ENCODE measurements at regions not wholly inside any gene's neighbourhood (a gene's known extent, or its start where the extent isn't known, plus 50 kb on each side); places are given as distances from the start of the nearest gene placed in this dataset.

DNA sequence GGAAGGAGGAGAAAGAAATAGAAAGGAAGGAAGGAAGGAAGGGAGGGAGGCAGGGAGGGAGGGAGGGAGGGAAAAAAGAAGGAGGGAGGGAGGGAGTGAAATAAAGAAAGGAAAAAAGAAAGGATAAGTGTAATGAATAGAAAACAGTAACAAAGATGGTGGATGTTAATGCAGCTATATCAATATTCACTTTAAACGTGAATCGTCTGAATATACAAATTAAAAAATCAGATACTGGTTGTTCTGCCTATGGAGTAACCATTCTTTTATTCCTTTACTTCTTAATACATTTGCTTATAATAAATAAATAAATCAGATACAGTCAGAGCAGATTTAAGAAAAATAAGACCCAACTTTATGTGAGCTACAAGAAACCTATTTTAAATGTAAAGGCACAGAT, 1520.4 kb downstream of the TBC1D22A start:
- H3K4me3 Mint-ChIP-seq: no peak overlapping the region
- no peaks in the 10 kb centered on the region for H3K4me1 Mint-ChIP-seq
- no peak overlapping the region for H3K27ac ChIP-seq (ENCODE audit: low read depth, low read length)
- H3K36me3 ChIP-seq (ENCODE audit: insufficient read depth, low read length): no peaks in the 10 kb centered on the region
- no peaks in the 10 kb centered on the region for H3K36me3 Mint-ChIP-seq
- DNase-seq: no peak
- H3K4me3 ChIP-seq (ENCODE audit: low read length): no peak overlapping the region
- no peaks in the 10 kb centered on the region for H3K4me1 ChIP-seq (ENCODE audit: insufficient read depth, low read length)
- H3K9me3 ChIP-seq (ENCODE audit: low read length): no peaks in the 10 kb centered on the region
- H3K27me3 ChIP-seq (ENCODE audit: insufficient read depth, low read length, poor library complexity, severe bottlenecking): no peaks in the 10 kb centered on the region
- no peak overlapping the region for H3K27ac Mint-ChIP-seq
- ChIA-PET CTCF (no interaction called here), POLR2A (no interaction called here)
- no peaks in the 10 kb centered on the region for H3K9me3 Mint-ChIP-seq
- H3K27me3 Mint-ChIP-seq: peaks cover 10 to 32% of the 10 kb centered on the region in 2 donors

- POLR2A ChIA-PET: no interaction called here
- no peak overlapping the region for H3K27ac ChIP-seq (ENCODE audit: low read depth, low read length)
These were observed 1517.0 kb downstream of the TBC1D22A start for GRCh38 chr22:48279461-48279756.

DNA sequence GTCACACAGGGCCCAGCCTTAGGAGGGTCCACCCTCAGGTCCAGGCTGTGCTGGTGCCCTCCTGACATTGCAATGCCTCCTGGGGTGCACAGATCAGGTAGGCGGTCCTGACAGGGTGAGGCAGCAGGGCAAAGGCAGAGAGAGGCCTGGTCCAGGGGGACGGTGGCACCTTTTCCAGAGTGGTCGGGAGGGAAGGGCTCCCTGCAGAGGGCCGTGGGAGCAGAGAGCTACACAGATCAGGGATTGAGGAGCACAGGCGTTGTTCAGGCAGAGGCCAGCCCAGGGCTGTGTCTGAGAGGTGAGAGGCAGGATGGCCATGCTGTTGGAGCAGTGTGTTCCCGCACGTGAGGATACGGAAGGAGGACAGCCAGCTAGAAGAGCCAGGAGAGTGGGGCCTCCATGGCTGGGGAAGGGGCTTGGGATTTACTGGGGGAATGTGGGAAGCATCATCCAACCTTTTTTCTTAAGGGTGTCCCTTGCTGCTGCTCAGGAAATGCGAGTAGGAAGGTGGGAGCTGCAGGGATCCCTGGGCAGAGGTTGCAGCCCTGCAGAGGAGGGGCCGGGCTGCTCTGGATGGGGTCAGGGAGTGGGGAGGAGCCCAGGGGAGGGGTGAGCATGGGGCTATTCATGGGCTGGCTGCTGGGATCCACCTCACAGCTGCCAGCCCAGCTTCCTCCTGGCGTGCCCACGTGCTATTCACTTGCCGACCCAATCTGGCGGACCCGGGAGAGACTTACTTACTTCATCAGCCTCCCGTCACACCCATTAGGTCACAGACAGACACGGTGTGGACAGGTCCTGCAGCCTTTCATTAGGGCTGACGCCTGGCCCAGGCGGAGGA, 1516.4 kb downstream of the TBC1D22A start:
- CTCF ChIA-PET: no interaction called here
- H3K27me3 ChIP-seq (ENCODE audit: insufficient read depth, low read length, poor library complexity, severe bottlenecking): no peaks in the 10 kb centered on the region
- H3K9me3 ChIP-seq (ENCODE audit: low read length): no peaks in the 10 kb centered on the region
- no peak overlapping the region for H3K4me3 Mint-ChIP-seq
- H3K27ac Mint-ChIP-seq: no peak overlapping the region
- H3K27ac ChIP-seq (ENCODE audit: low read depth, low read length): no peak overlapping the region
- peaks cover 11 to 51% of the 10 kb centered on the region in 2 donors for H3K27me3 Mint-ChIP-seq
- H3K36me3 Mint-ChIP-seq: no peaks in the 10 kb centered on the region
- H3K9me3 Mint-ChIP-seq: no peaks in the 10 kb centered on the region
- POLR2A ChIA-PET: no interaction called here
- H3K4me1 ChIP-seq (ENCODE audit: insufficient read depth, low read length): no peaks in the 10 kb centered on the region
- H3K4me3 ChIP-seq (ENCODE audit: low read length): no peak overlapping the region
- no peaks in the 10 kb centered on the region for H3K4me1 Mint-ChIP-seq
- no peak for DNase-seq
- no peaks in the 10 kb centered on the region for H3K36me3 ChIP-seq (ENCODE audit: insufficient read depth, low read length)

More at GRCh38 chr22:48279461-48279756, 1517.0 kb downstream of the TBC1D22A start:
- H3K4me3 Mint-ChIP-seq: no peak overlapping the region
- DNase-seq: no peak
- H3K4me1 ChIP-seq (ENCODE audit: insufficient read depth, low read length): no peaks in the 10 kb centered on the region
- H3K36me3 Mint-ChIP-seq: no peaks in the 10 kb centered on the region
- no peaks in the 10 kb centered on the region for H3K27me3 ChIP-seq (ENCODE audit: insufficient read depth, low read length, poor library complexity, severe bottlenecking)
- H3K4me3 ChIP-seq (ENCODE audit: low read length): no peak overlapping the region
- CTCF ChIA-PET: no interaction called here
- no peaks in the 10 kb centered on the region for H3K9me3 Mint-ChIP-seq
- no peaks in the 10 kb centered on the region for H3K9me3 ChIP-seq (ENCODE audit: low read length)
- no peaks in the 10 kb centered on the region for H3K36me3 ChIP-seq (ENCODE audit: insufficient read depth, low read length)
- no peaks in the 10 kb centered on the region for H3K4me1 Mint-ChIP-seq
- H3K27me3 Mint-ChIP-seq: peaks cover 11 to 45% of the 10 kb centered on the region in 2 donors
- no peak overlapping the region for H3K27ac Mint-ChIP-seq

GRCh38 chr22:48277868-48278581, 1515.6 kb downstream of the TBC1D22A start:
- Histone ChIP-seq H3K9me3 (ENCODE audit: low read length) (no peaks in the 10 kb centered on the region), H3K4me1 (ENCODE audit: insufficient read depth, low read length) (no peaks in the 10 kb centered on the region), H3K4me3 (ENCODE audit: low read length) (no peak overlapping the region), H3K27ac (ENCODE audit: low read depth, low read length) (no peak overlapping the region), H3K36me3 (ENCODE audit: insufficient read depth, low read length) (no peaks in the 10 kb centered on the region), H3K27me3 (ENCODE audit: insufficient read depth, low read length, poor library complexity, severe bottlenecking) (no peaks in the 10 kb centered on the region)
- Mint-ChIP-seq H3K36me3 (no peaks in the 10 kb centered on the region), H3K9me3 (no peaks in the 10 kb centered on the region), H3K4me3 (no peak overlapping the region), H3K4me1 (no peaks in the 10 kb centered on the region), H3K27me3 (peaks cover 11 to 59% of the 10 kb centered on the region in 2 donors), H3K27ac (peak overlapping the region in 1 of 8 donors; percentile 29)
- ChIA-PET POLR2A (no interaction called here), CTCF (no interaction called here)
- no peak for DNase-seq

- Mint-ChIP-seq H3K4me3 (no peak overlapping the region), H3K9me3 (no peaks in the 10 kb centered on the region), H3K27me3 (peaks cover 14 to 63% of the 10 kb centered on the region in 2 donors), H3K27ac (no peak overlapping the region), H3K4me1 (no peaks in the 10 kb centered on the region), H3K36me3 (no peaks in the 10 kb centered on the region)
- Histone ChIP-seq H3K27ac (ENCODE audit: low read depth, low read length) (no peak overlapping the region), H3K4me3 (ENCODE audit: low read length) (no peak overlapping the region), H3K9me3 (ENCODE audit: low read length) (no peaks in the 10 kb centered on the region), H3K36me3 (ENCODE audit: insufficient read depth, low read length) (no peaks in the 10 kb centered on the region), H3K27me3 (ENCODE audit: insufficient read depth, low read length, poor library complexity, severe bottlenecking) (no peaks in the 10 kb centered on the region), H3K4me1 (ENCODE audit: insufficient read depth, low read length) (no peaks in the 10 kb centered on the region)
- ChIA-PET POLR2A (interaction anchor here (0.6 kb wide), 1 partner anchor 172 kb away, joined by 5 read pairs; no protein-coding TSS in a partner anchor), CTCF (no interaction called here)
- no peak for DNase-seq
These were observed 1514.8 kb downstream of the TBC1D22A start for GRCh38 chr22:48276994-48277867.

DNA sequence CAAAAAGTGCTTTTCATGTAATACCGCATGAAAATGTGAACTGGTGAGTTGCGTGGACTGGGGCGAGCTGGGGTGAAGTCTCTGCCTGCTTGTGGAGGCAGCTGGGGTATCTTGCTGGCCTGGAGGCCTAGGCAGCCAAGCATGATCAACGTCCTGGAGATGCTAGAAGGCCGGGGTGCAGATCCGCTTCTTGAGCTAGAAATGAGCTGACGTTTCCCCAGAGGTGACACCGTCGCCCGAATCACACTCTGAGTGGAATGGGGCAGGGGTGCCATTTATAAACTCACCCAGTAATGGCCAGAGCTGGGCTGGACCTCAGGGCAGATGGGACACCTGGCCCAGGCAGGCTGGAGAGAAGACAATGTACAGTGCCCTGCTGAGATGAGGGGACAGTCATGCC, 1513.0 kb downstream of the TBC1D22A start:
- H3K4me1 Mint-ChIP-seq: no peaks in the 10 kb centered on the region
- Histone ChIP-seq H3K36me3 (ENCODE audit: insufficient read depth, low read length) (no peaks in the 10 kb centered on the region), H3K9me3 (ENCODE audit: low read length) (no peaks in the 10 kb centered on the region), H3K4me3 (ENCODE audit: low read length) (no peak overlapping the region), H3K4me1 (ENCODE audit: insufficient read depth, low read length) (no peaks in the 10 kb centered on the region), H3K27me3 (ENCODE audit: insufficient read depth, low read length, poor library complexity, severe bottlenecking) (no peaks in the 10 kb centered on the region), H3K27ac (ENCODE audit: low read depth, low read length) (no peak overlapping the region)
- no peak overlapping the region for H3K27ac Mint-ChIP-seq
- no peaks in the 10 kb centered on the region for H3K9me3 Mint-ChIP-seq
- DNase-seq: no peak
- no peak overlapping the region for H3K4me3 Mint-ChIP-seq
- no peaks in the 10 kb centered on the region for H3K36me3 Mint-ChIP-seq
- peaks cover 15 to 60% of the 10 kb centered on the region in 2 donors for H3K27me3 Mint-ChIP-seq
- CTCF ChIA-PET: no interaction called here
- POLR2A ChIA-PET: no interaction called here

GRCh38 chr22:48270731-48271130, 1508.3 kb downstream of the TBC1D22A start:
- Histone ChIP-seq H3K27me3 (ENCODE audit: insufficient read depth, low read length, poor library complexity, severe bottlenecking) (no peaks in the 10 kb centered on the region), H3K4me3 (ENCODE audit: low read length) (no peak overlapping the region), H3K27ac (ENCODE audit: low read depth, low read length) (no peak overlapping the region), H3K9me3 (ENCODE audit: low read length) (no peaks in the 10 kb centered on the region), H3K4me1 (ENCODE audit: insufficient read depth, low read length) (no peaks in the 10 kb centered on the region), H3K36me3 (ENCODE audit: insufficient read depth, low read length) (no peaks in the 10 kb centered on the region)
- Mint-ChIP-seq H3K4me1 (no peaks in the 10 kb centered on the region), H3K27me3 (peaks cover 13 to 37% of the 10 kb centered on the region in 2 donors), H3K36me3 (no peaks in the 10 kb centered on the region), H3K27ac (no peak overlapping the region), H3K4me3 (no peak overlapping the region), H3K9me3 (no peaks in the 10 kb centered on the region)
- no peak for DNase-seq
- POLR2A ChIA-PET: no interaction called here
- CTCF ChIA-PET: no interaction called here

Data from CD8-positive, alpha-beta memory T cell (primary cell).